GM12878 (cell line): ENCODE measurements at regions not wholly inside any gene's neighbourhood (a gene's known extent, or its start where the extent isn't known, plus 50 kb on each side); places are given as distances from the start of the nearest gene placed in this dataset.

Experiments used
- ATAC-seq: fragments of 200-7000 bp; cut with Tn5 transposase; 3 replicates; pipeline ENCODE4 v1.9.1; 2020; ENCODE audit warnings: mild to moderate bottlenecking, moderate library complexity
- BruUV-seq: library from RNA; stranded (reverse); fragments of 400-500 nt; replicated peaks from 2 replicates; lab custom pipeline; 2021; lab: Mats Ljungman, UMichigan
- CTCF ChIA-PET: fragments of 300-600 bp; sonication (Branson Sonifier 250); formaldehyde crosslinking; extraction: SDS; loops from one replicate; lab custom pipeline; 2021; ENCODE audit warnings: inconsistent platforms; lab: Yijun Ruan, JAX
- POLR2A ChIA-PET: fragments of 350-600 bp; formaldehyde crosslinking; extraction: SDS; loops from one replicate; lab custom pipeline; 2021; ENCODE audit warnings: inconsistent platforms; lab: Charles Lee
- RAD21 ChIA-PET: fragments of 300-600 bp; sonication (Branson Sonifier 250); formaldehyde crosslinking; loops from one replicate; lab custom pipeline; 2023; ENCODE audit warnings: antibody characterized with exemption; ENCODE audit not compliant: unreplicated experiment; lab: Charles Lee
- SMC1A ChIA-PET: fragments of 300-600 bp; sonication (Branson Sonifier 250); formaldehyde crosslinking; loops from one replicate; lab custom pipeline; 2023; ENCODE audit not compliant: unreplicated experiment, uncharacterized antibody; lab: Charles Lee
- DNase-seq: peaks from one replicate; pipeline ENCODE4 v3.0.0-alpha.2; 2011; ENCODE audit warnings: low read depth, low spot score
- FAIRE-seq: peaks from 3 replicates; lab custom pipeline; 2011; peaks lifted over from hg19 to GRCh38; lab: Jason Lieb, UNC
- H2AFZ ChIP-seq: 2 replicates; pipeline ENCODE4 v1.6.0; 2011; ENCODE audit warnings: low read depth, low read length, control low read depth; ENCODE audit not compliant: control insufficient read depth
- H3K27ac ChIP-seq: 2 replicates; pipeline ENCODE4 v1.5.1; 2011; ENCODE audit warnings: control low read depth; ENCODE audit not compliant: control insufficient read depth, insufficient read depth
- H3K27me3 ChIP-seq, 2 experiments: replicated peaks in 1 of 2; 2 replicates each; pipeline versions ENCODE4 v1.6.0 to v1.6.1; 2011; ENCODE audit warnings: low read length in 1 of 2; ENCODE audit not compliant: control insufficient read depth in 2 of 2, insufficient read depth in 2 of 2
- H3K36me3 ChIP-seq, 2 experiments: 2 replicates each; pipeline ENCODE4 v1.5.1; 2011; ENCODE audit warnings: low read length in 1 of 2; ENCODE audit not compliant: control insufficient read depth in 2 of 2, insufficient read depth in 2 of 2
- H3K4me1 ChIP-seq: 2 replicates; pipeline ENCODE4 v1.6.1; 2011; ENCODE audit warnings: mild to moderate bottlenecking, low read length, moderate library complexity, mixed read lengths; ENCODE audit not compliant: control insufficient read depth, insufficient read depth
- H3K4me2 ChIP-seq: 2 replicates; pipeline ENCODE4 v1.6.0; 2011; ENCODE audit warnings: control low read depth; ENCODE audit not compliant: control insufficient read depth, insufficient read depth
- H3K4me3 ChIP-seq: fragments of 200-600 bp; sonication (generic); 2 replicates; pipeline ENCODE4 v1.5.1; 2016
- H3K79me2 ChIP-seq: 2 replicates; pipeline ENCODE4 v1.6.0; 2011; ENCODE audit warnings: low read length; ENCODE audit not compliant: control insufficient read depth, insufficient read depth
- H3K9ac ChIP-seq: 2 replicates; pipeline ENCODE4 v1.8.0; 2011; ENCODE audit warnings: low read length, control low read depth, mixed read lengths; ENCODE audit not compliant: control insufficient read depth, insufficient read depth
- H3K9me3 ChIP-seq: replicated peaks from 3 replicates; pipeline ENCODE4 v1.5.1; 2011; ENCODE audit warnings: mild to moderate bottlenecking, low read length; ENCODE audit not compliant: control insufficient read depth, insufficient read depth
- H4K20me1 ChIP-seq: 2 replicates; pipeline ENCODE4 v1.6.0; 2011; ENCODE audit not compliant: control insufficient read depth, insufficient read depth
- ASH2L ChIP-seq: fragments of 300-600, 200-600 bp; sonication (generic); IDR thresholded peaks from 2 replicates; pipeline ENCODE4 v1.6.1; 2017; ENCODE audit warnings: low read depth, mild to moderate bottlenecking, borderline replicate concordance
- CEBPB ChIP-seq, 2 experiments: fragments of 150-350 bp in 1 of 2; IDR thresholded peaks; 2 replicates each; pipeline ENCODE4 v1.6.1; 2012 to 2014; ENCODE audit warnings: low read depth in 2 of 2, low read length in 2 of 2, borderline replicate concordance in 1 of 2, inconsistent platforms in 1 of 2
- FOS ChIP-seq: IDR thresholded peaks from 3 replicates; pipeline ENCODE4 v1.6.1; 2011; ENCODE audit warnings: borderline replicate concordance; ENCODE audit not compliant: insufficient read length; ENCODE audit errors: extremely low read depth
- MEF2A ChIP-seq: IDR thresholded peaks from 2 replicates; pipeline ENCODE4 v1.6.1; 2011; ENCODE audit warnings: low read depth, mild to moderate bottlenecking, low read length, moderate library complexity; ENCODE audit not compliant: insufficient read depth
- MTA2 ChIP-seq: fragments of 450-650 bp; IDR thresholded peaks from 2 replicates; pipeline ENCODE4 v1.6.1; 2016; ENCODE audit warnings: low read depth, mild to moderate bottlenecking, moderate library complexity
- NFYA ChIP-seq: IDR thresholded peaks from 2 replicates; pipeline ENCODE4 v1.6.1; 2011; ENCODE audit warnings: low read depth, mild to moderate bottlenecking, low read length, improper control_type of control experiment, borderline replicate concordance
- NFYB ChIP-seq: IDR thresholded peaks from 2 replicates; pipeline ENCODE4 v1.6.1; 2011; ENCODE audit warnings: low read depth, mild to moderate bottlenecking, low read length, improper control_type of control experiment, moderate library complexity; ENCODE audit not compliant: insufficient read depth
- POLR2AphosphoS2 ChIP-seq: IDR thresholded peaks from 2 replicates; pipeline ENCODE4 v1.6.1; 2011; ENCODE audit warnings: low read depth, mild to moderate bottlenecking, low read length, improper control_type of control experiment, moderate library complexity
- SP1 ChIP-seq: IDR thresholded peaks from one replicate; pipeline ENCODE4 v1.6.1; 2011; ENCODE audit warnings: low read depth, low read length
- SPI1 ChIP-seq: IDR thresholded peaks from 2 replicates; pipeline ENCODE4 v1.6.1; 2011; ENCODE audit warnings: low read depth, mild to moderate bottlenecking, low read length, moderate library complexity, borderline replicate concordance; ENCODE audit not compliant: insufficient read depth
- SREBF2 ChIP-seq: IDR thresholded peaks from 2 replicates; pipeline ENCODE4 v1.6.1; 2012; ENCODE audit warnings: mild to moderate bottlenecking, low read length
- TAF1 ChIP-seq: IDR thresholded peaks from 2 replicates; pipeline ENCODE4 v1.6.1; 2011; ENCODE audit warnings: mild to moderate bottlenecking, low read depth, low read length, borderline replicate concordance
- TBL1XR1 ChIP-seq: IDR thresholded peaks from 2 replicates; pipeline ENCODE4 v1.6.1; 2012; ENCODE audit warnings: low read depth, low read length, improper control_type of control experiment
- WRNIP1 ChIP-seq: IDR thresholded peaks from 2 replicates; pipeline ENCODE4 v1.6.1; 2011; ENCODE audit warnings: low read depth, low read length, improper control_type of control experiment, borderline replicate concordance
- ZBED1 ChIP-seq: IDR thresholded peaks from 2 replicates; pipeline ENCODE4 v1.6.1; 2016; ENCODE audit warnings: borderline replicate concordance
- WGBS: methylation state at CpG from one replicate; pipeline ENCODE4 v1.1.6; 2016; ENCODE audit warnings: low lambda C conversion rate; ENCODE audit not compliant: insufficient replicate concordance, insufficient coverage; ENCODE audit errors: missing lambda C conversion rate; 5-methylcytosine and 5-hydroxymethylcytosine counted together
- in situ Hi-C: fragments of 300-500 bp; cut with MboI; formaldehyde crosslinking; loops from 9 replicates; pipeline ENCODE4 v1.14.3; 2018; ENCODE audit warnings: mixed read lengths
- intact Hi-C: fragments of 100-400 bp; cut with micrococcal nuclease; formaldehyde crosslinking; loops from one replicate; pipeline ENCODE4 v1.14.2; 2022; ENCODE audit not compliant: unreplicated experiment
- TF ChIP-seq, protein P1 (sequence below): fragments of 450-650 bp; IDR thresholded peaks from 2 replicates; pipeline ENCODE4 v1.6.1; 2016; ENCODE audit warnings: mild to moderate bottlenecking
- TF ChIP-seq, protein P2 (sequence below), 3 experiments: IDR thresholded peaks in 2 of 3; conservative IDR thresholded peaks in 1 of 3; 2 replicates each; pipeline ENCODE4 v1.5.1; 2011; ENCODE audit warnings: low read depth in 3 of 3, low read length in 3 of 3, mild to moderate bottlenecking in 3 of 3, control low read depth in 2 of 3, moderate library complexity in 2 of 3, inconsistent platforms in 1 of 3, mixed read lengths in 1 of 3; ENCODE audit not compliant: control insufficient read depth in 2 of 3, insufficient read depth in 1 of 3; ENCODE audit errors: extremely low read depth in 1 of 3
- TF ChIP-seq, protein P3 (sequence below): IDR thresholded peaks from 2 replicates; pipeline ENCODE4 v1.6.1; 2012; ENCODE audit warnings: low read depth, low read length, improper control_type of control experiment
- TF ChIP-seq, protein P4 (sequence below): IDR thresholded peaks from 2 replicates; pipeline ENCODE4 v1.6.1; 2012; ENCODE audit warnings: low read depth, low read length, improper control_type of control experiment

DNA sequence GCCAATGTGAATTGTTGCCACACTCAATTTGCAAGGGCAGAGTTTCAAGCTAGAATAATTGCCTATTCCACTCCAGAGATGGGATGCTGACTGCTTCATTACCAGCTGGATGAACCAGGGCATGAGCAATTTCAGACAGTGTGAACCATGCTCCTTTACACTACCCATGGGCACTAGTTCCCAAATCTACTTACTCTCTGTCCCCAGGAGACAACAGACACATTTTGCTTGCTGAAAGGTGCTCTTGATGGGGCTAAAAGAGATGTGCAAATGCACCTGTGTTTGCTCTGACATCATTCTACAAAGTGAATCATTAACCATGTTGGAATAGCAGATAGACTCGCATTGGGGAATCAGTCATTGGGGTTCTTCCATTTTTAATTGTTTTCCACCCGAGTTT lies 522.3 kb upstream of the NUDT12 start (continued):
- TF ChIP-seq, protein P1, sequence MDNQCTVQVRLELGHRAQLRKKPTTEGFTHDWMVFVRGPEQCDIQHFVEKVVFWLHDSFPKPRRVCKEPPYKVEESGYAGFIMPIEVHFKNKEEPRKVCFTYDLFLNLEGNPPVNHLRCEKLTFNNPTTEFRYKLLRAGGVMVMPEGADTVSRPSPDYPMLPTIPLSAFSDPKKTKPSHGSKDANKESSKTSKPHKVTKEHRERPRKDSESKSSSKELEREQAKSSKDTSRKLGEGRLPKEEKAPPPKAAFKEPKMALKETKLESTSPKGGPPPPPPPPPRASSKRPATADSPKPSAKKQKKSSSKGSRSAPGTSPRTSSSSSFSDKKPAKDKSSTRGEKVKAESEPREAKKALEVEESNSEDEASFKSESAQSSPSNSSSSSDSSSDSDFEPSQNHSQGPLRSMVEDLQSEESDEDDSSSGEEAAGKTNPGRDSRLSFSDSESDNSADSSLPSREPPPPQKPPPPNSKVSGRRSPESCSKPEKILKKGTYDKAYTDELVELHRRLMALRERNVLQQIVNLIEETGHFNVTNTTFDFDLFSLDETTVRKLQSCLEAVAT, result no peak
- TF ChIP-seq TBL1XR1 (no peak), SP1 (no peak), MEF2A (no peak), TAF1 (no peak), SREBF2 (no peak)

DNA sequence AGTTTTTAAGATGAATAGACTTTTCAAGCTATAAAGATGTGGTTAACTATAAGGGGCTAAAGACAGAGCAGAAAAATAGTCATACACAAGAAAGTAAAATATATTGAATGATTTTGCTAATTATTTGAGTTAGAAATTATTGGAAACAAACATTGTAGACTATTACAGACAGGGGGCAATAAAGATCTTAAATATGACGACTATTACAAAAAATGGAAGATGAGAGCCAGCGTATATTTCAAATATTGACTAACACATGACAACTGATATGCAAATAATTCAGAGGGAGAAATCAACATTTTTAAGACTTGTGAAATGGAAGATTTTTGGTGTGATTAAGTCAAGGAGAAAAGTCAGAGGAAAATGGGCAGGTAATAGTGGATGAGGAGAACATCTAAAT lies 520.2 kb upstream of the NUDT12 start:
- BruUV-seq, result no TSS peak
- Histone ChIP-seq H3K4me1 (no peaks in the 10 kb centered on the region), H3K27ac (no peak overlapping the region), H3K9me3 (no peaks in the 10 kb centered on the region), H3K27me3 (no peaks in the 10 kb centered on the region), H3K79me2 (no peaks in the 10 kb centered on the region), H4K20me1 (no peaks in the 10 kb centered on the region), H3K4me2 (no peak overlapping the region), H3K4me3 (no peak overlapping the region), H2AFZ (no peak overlapping the region), H3K36me3 (no peaks in the 10 kb centered on the region), H3K9ac (no peak overlapping the region)
- ATAC-seq (no peak), FAIRE-seq (no peak), DNase-seq (no peak)
- ChIA-PET RAD21 (no interaction called here), POLR2A (no interaction called here), SMC1A (interaction anchor here (0.9 to 2.1 kb wide), 2 partner anchors 9 to 272 kb away, joined by 3 to 6 read pairs; no protein-coding TSS in a partner anchor), CTCF (interaction anchor here (0.9 to 1.2 kb wide), 2 partner anchors 96 kb away, joined by 3 read pairs; no protein-coding TSS in a partner anchor)
- in situ Hi-C loops, result no loop called here
- intact Hi-C loops, result no loop called here
- WGBS, result 67% methylated on average over 2 of the region's 2 CpGs
- TF ChIP-seq WRNIP1, result no peak
- TF ChIP-seq ZBED1, result no peak
- no peak for TF ChIP-seq ASH2L
- TF ChIP-seq SPI1, result no peak
- no peak for TF ChIP-seq NFYB
- no peak for TF ChIP-seq POLR2AphosphoS2
- no peak for TF ChIP-seq CEBPB (IDR thresholded peaks at IDR 0.05; ENCODE audit: borderline replicate concordance in 1 of 2, low read depth in 2 of 2, low read length in 2 of 2)
- TF ChIP-seq, protein P2, sequence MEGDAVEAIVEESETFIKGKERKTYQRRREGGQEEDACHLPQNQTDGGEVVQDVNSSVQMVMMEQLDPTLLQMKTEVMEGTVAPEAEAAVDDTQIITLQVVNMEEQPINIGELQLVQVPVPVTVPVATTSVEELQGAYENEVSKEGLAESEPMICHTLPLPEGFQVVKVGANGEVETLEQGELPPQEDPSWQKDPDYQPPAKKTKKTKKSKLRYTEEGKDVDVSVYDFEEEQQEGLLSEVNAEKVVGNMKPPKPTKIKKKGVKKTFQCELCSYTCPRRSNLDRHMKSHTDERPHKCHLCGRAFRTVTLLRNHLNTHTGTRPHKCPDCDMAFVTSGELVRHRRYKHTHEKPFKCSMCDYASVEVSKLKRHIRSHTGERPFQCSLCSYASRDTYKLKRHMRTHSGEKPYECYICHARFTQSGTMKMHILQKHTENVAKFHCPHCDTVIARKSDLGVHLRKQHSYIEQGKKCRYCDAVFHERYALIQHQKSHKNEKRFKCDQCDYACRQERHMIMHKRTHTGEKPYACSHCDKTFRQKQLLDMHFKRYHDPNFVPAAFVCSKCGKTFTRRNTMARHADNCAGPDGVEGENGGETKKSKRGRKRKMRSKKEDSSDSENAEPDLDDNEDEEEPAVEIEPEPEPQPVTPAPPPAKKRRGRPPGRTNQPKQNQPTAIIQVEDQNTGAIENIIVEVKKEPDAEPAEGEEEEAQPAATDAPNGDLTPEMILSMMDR (IDR thresholded peaks at IDR 0.05 in 2 of 3, conservative IDR thresholded peaks at IDR 0.05 in 1 of 3; ENCODE audit: control insufficient read depth in 2 of 3, extremely low read depth in 1 of 3, insufficient read depth in 1 of 3, low read depth in 3 of 3, low read length in 3 of 3), result no peak; a peak in 1 of 6 replicates
- TF ChIP-seq, protein P3, sequence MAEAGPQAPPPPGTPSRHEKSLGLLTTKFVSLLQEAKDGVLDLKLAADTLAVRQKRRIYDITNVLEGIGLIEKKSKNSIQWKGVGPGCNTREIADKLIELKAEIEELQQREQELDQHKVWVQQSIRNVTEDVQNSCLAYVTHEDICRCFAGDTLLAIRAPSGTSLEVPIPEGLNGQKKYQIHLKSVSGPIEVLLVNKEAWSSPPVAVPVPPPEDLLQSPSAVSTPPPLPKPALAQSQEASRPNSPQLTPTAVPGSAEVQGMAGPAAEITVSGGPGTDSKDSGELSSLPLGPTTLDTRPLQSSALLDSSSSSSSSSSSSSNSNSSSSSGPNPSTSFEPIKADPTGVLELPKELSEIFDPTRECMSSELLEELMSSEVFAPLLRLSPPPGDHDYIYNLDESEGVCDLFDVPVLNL, result no peak
- TF ChIP-seq, protein P4, sequence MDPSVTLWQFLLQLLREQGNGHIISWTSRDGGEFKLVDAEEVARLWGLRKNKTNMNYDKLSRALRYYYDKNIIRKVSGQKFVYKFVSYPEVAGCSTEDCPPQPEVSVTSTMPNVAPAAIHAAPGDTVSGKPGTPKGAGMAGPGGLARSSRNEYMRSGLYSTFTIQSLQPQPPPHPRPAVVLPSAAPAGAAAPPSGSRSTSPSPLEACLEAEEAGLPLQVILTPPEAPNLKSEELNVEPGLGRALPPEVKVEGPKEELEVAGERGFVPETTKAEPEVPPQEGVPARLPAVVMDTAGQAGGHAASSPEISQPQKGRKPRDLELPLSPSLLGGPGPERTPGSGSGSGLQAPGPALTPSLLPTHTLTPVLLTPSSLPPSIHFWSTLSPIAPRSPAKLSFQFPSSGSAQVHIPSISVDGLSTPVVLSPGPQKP, result no peak
- TF ChIP-seq FOS, result no peak
- no peak for TF ChIP-seq NFYA
- no peak for TF ChIP-seq MTA2
